Neural progenitor cell (in vitro differentiated cells): ENCODE measurements at regions not wholly inside any gene's neighbourhood (a gene's known extent, or its start where the extent isn't known, plus 50 kb on each side); places are given as distances from the start of the nearest gene placed in this dataset.

Source experiments
- DNase-seq: peaks from one replicate; pipeline ENCODE4 v3.0.0-alpha.2; 2016; ENCODE audit warnings: low spot score
- H2AFZ ChIP-seq: fragments of 200-600 bp; sonication (generic); replicated peaks from 2 replicates; pipeline ENCODE4 v1.6.1; 2016; ENCODE audit warnings: antibody characterized with exemption
- H3F3A ChIP-seq: fragments of 200-600 bp; sonication (generic); 2 replicates; pipeline ENCODE4 v1.6.1; 2016; ENCODE audit warnings: antibody characterized with exemption, low read depth
- H3K27ac ChIP-seq: fragments of 200-600 bp; sonication (generic); 2 replicates; pipeline ENCODE4 v1.5.1; 2016; ENCODE audit warnings: mild to moderate bottlenecking
- H3K27me3 ChIP-seq: fragments of 200-600 bp; sonication (generic); 2 replicates; pipeline ENCODE4 v1.6.1; 2016; ENCODE audit warnings: mild to moderate bottlenecking, moderate library complexity
- H3K36me3 ChIP-seq: fragments of 200-600 bp; sonication (generic); 2 replicates; pipeline ENCODE4 v1.5.1; 2016
- H3K4me1 ChIP-seq: fragments of 200-600 bp; sonication (generic); 2 replicates; pipeline ENCODE4 v1.6.1; 2016; ENCODE audit warnings: mixed run types
- H3K4me2 ChIP-seq: fragments of 200-600 bp; sonication (generic); 2 replicates; pipeline ENCODE4 v1.6.1; 2016
- H3K4me3 ChIP-seq: fragments of 200-600 bp; sonication (generic); 2 replicates; pipeline ENCODE4 v1.5.1; 2016
- H3K79me2 ChIP-seq: fragments of 200-600 bp; sonication (generic); 2 replicates; pipeline ENCODE4 v1.6.1; 2016; ENCODE audit warnings: low read depth
- H3K9ac ChIP-seq: fragments of 200-600 bp; sonication (generic); 2 replicates; pipeline ENCODE4 v1.6.1; 2016
- H3K9me3 ChIP-seq: fragments of 200-600 bp; sonication (generic); 2 replicates; pipeline ENCODE4 v1.5.1; 2016; ENCODE audit warnings: low read depth
- H4K20me1 ChIP-seq: fragments of 200-600 bp; sonication (generic); 2 replicates; pipeline ENCODE4 v1.6.1; 2016; ENCODE audit warnings: low read depth
- H3K27ac Mint-ChIP-seq: 3 replicates; pipeline ENCODE4 v1.8.0; 2021; ENCODE audit warnings: mixed read lengths
- H3K27me3 Mint-ChIP-seq: 2 replicates; pipeline ENCODE4 v1.8.0; 2022; ENCODE audit warnings: low read depth, mild to moderate bottlenecking, inconsistent platforms, moderate library complexity, mixed read lengths; ENCODE audit not compliant: insufficient read depth
- H3K36me3 Mint-ChIP-seq: 3 replicates; pipeline ENCODE4 v1.8.0; 2021; ENCODE audit warnings: mixed read lengths
- H3K4me1 Mint-ChIP-seq: 3 replicates; pipeline ENCODE4 v1.8.0; 2021; ENCODE audit warnings: mixed read lengths
- H3K4me3 Mint-ChIP-seq: 3 replicates; pipeline ENCODE4 v1.8.0; 2021; ENCODE audit warnings: mild to moderate bottlenecking, moderate library complexity, mixed read lengths
- H3K9me3 Mint-ChIP-seq: 3 replicates; pipeline ENCODE4 v1.8.0; 2020; ENCODE audit warnings: mixed read lengths
- CTCF ChIP-seq: fragments of 200-600 bp; sonication (generic); IDR thresholded peaks from 2 replicates; pipeline ENCODE4 v1.5.1; 2017; ENCODE audit warnings: antibody characterized with exemption, mild to moderate bottlenecking
- EZH2 ChIP-seq: fragments of 200-600 bp; sonication (generic); IDR thresholded peaks from 2 replicates; pipeline ENCODE4 v1.6.1; 2017; ENCODE audit warnings: antibody characterized with exemption, mild to moderate bottlenecking, moderate library complexity
- EZH2phosphoT487 ChIP-seq: fragments of 200-600 bp; sonication (generic); IDR thresholded peaks from 2 replicates; pipeline ENCODE4 v1.6.1; 2017; ENCODE audit warnings: antibody characterized with exemption

- H3K4me3 Mint-ChIP-seq, result no peak overlapping the region
- TF ChIP-seq EZH2 (no peak), EZH2phosphoT487 (no peak), CTCF (no peak)
- no peak overlapping the region for H3K27ac Mint-ChIP-seq
- H3K4me2 ChIP-seq, result no peak overlapping the region
- no peak overlapping the region for H3K9ac ChIP-seq
- peaks cover 13% of the 10 kb centered on the region for H3K4me1 ChIP-seq
- peaks cover 2% of the 10 kb centered on the region for H3K9me3 Mint-ChIP-seq
- no peak overlapping the region for H2AFZ ChIP-seq
- no peaks in the 10 kb centered on the region for H4K20me1 ChIP-seq
- H3K9me3 ChIP-seq, result no peaks in the 10 kb centered on the region
- DNase-seq, result no peak
- no peaks in the 10 kb centered on the region for H3K27me3 ChIP-seq
- no peaks in the 10 kb centered on the region for H3K79me2 ChIP-seq
- no peaks in the 10 kb centered on the region for H3K36me3 ChIP-seq
- no peak overlapping the region for H3K4me3 ChIP-seq
- H3F3A ChIP-seq, result peaks cover 14% of the 10 kb centered on the region
- H3K36me3 Mint-ChIP-seq, result no peaks in the 10 kb centered on the region
- H3K27ac ChIP-seq, result no peak overlapping the region
- H3K4me1 Mint-ChIP-seq, result peaks cover 19% of the 10 kb centered on the region
- no peaks in the 10 kb centered on the region for H3K27me3 Mint-ChIP-seq
These were observed 602.1 kb downstream of the RAB28 start for GRCh38 chr4:12881945-12882584.

GRCh38 chr4:12880844-12881243 lies 603.3 kb downstream of the RAB28 start:
- peaks cover 13% of the 10 kb centered on the region for H3K4me1 ChIP-seq
- no peaks in the 10 kb centered on the region for H4K20me1 ChIP-seq
- no peak overlapping the region for H3K4me2 ChIP-seq
- no peak overlapping the region for H3K4me3 ChIP-seq
- H3K9me3 ChIP-seq, result no peaks in the 10 kb centered on the region
- no peaks in the 10 kb centered on the region for H3K36me3 ChIP-seq
- no peak overlapping the region for H3K9ac ChIP-seq
- H2AFZ ChIP-seq, result no peak overlapping the region
- TF ChIP-seq EZH2, result no peak
- H3F3A ChIP-seq, result peaks cover 14% of the 10 kb centered on the region
- peaks cover 27% of the 10 kb centered on the region for H3K4me1 Mint-ChIP-seq
- H3K27ac ChIP-seq, result no peak overlapping the region
- H3K79me2 ChIP-seq, result no peaks in the 10 kb centered on the region
- no peaks in the 10 kb centered on the region for H3K27me3 Mint-ChIP-seq
- no peak overlapping the region for H3K4me3 Mint-ChIP-seq
- peaks cover 2% of the 10 kb centered on the region for H3K9me3 Mint-ChIP-seq
- DNase-seq, result no peak
- no peaks in the 10 kb centered on the region for H3K27me3 ChIP-seq
- no peaks in the 10 kb centered on the region for H3K36me3 Mint-ChIP-seq
- H3K27ac Mint-ChIP-seq, result no peak overlapping the region

- peaks cover 31% of the 10 kb centered on the region for H3K4me1 Mint-ChIP-seq
- no peaks in the 10 kb centered on the region for H3K9me3 Mint-ChIP-seq
- H4K20me1 ChIP-seq, result no peaks in the 10 kb centered on the region
- no peaks in the 10 kb centered on the region for H3K27me3 Mint-ChIP-seq
- H3K27ac Mint-ChIP-seq, result no peak overlapping the region
- H3K9me3 ChIP-seq, result no peaks in the 10 kb centered on the region
- TF ChIP-seq EZH2phosphoT487, result no peak
- TF ChIP-seq EZH2, result no peak
- TF ChIP-seq CTCF, result no peak
- H3K27me3 ChIP-seq, result no peaks in the 10 kb centered on the region
- no peak overlapping the region for H3K27ac ChIP-seq
- peaks cover 5% of the 10 kb centered on the region for H3K4me1 ChIP-seq
- no peak for DNase-seq
- H3K36me3 ChIP-seq, result no peaks in the 10 kb centered on the region
- H3K4me2 ChIP-seq, result no peak overlapping the region
- H3F3A ChIP-seq, result peaks cover 5% of the 10 kb centered on the region
- no peak overlapping the region for H2AFZ ChIP-seq
- H3K9ac ChIP-seq, result no peak overlapping the region
- no peak overlapping the region for H3K4me3 Mint-ChIP-seq
- no peaks in the 10 kb centered on the region for H3K79me2 ChIP-seq
- H3K36me3 Mint-ChIP-seq, result no peaks in the 10 kb centered on the region
- H3K4me3 ChIP-seq, result no peak overlapping the region
These were observed 604.6 kb downstream of the RAB28 start for GRCh38 chr4:12879496-12879895.

GRCh38 chr4:12875640-12876243 lies 608.4 kb downstream of the RAB28 start:
- no peak overlapping the region for H3K4me3 Mint-ChIP-seq
- Histone ChIP-seq H3F3A (no peaks in the 10 kb centered on the region), H3K4me3 (no peak overlapping the region), H3K9ac (no peak overlapping the region), H2AFZ (no peak overlapping the region), H3K4me2 (no peak overlapping the region), H4K20me1 (no peaks in the 10 kb centered on the region), H3K36me3 (no peaks in the 10 kb centered on the region), H3K27ac (no peak overlapping the region), H3K4me1 (no peaks in the 10 kb centered on the region), H3K27me3 (no peaks in the 10 kb centered on the region), H3K79me2 (no peaks in the 10 kb centered on the region), H3K9me3 (no peaks in the 10 kb centered on the region)
- TF ChIP-seq CTCF, result no peak
- peaks cover 4% of the 10 kb centered on the region for H3K9me3 Mint-ChIP-seq
- no peak overlapping the region for H3K27ac Mint-ChIP-seq
- peaks cover 4% of the 10 kb centered on the region for H3K27me3 Mint-ChIP-seq
- no peaks in the 10 kb centered on the region for H3K36me3 Mint-ChIP-seq
- peaks cover 30% of the 10 kb centered on the region for H3K4me1 Mint-ChIP-seq
- no peak for DNase-seq
